ENCODE measurements at regions not wholly inside any gene's neighbourhood (a gene's known extent, or its start where the extent isn't known, plus 50 kb on each side); places are given as distances from the start of the nearest gene placed in this dataset.

DNA sequence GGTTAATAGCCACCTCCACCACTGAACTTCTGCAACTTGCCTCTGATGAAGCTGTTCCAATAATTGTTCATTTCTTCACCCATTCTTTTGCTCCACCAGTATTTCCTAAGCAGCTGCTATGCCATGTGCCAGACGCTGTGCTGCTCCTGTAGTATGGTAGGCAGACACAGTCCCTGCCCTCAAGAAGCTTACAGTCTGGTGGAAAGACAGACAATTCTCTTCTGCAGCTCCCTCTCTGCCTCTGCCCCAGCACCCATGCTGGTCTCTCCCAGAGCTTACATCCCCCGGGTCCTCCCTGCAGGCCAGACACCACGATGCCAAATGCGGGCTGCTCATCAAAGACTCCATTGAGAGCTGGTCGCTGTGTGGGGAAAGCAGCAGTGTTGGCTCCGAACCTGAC, 111.6 kb upstream of the ESRRB start:
- Histone ChIP-seq H3K36me3 (ENCODE audit: insufficient read depth, low read length) (no peaks in the 10 kb centered on the region), H3K9me2 (ENCODE audit: insufficient read depth, low read length) (no peaks in the 10 kb centered on the region), H3K9me3 (ENCODE audit: low read length) (no peaks in the 10 kb centered on the region), H3K4me3 (ENCODE audit: low read depth, low read length, poor library complexity, severe bottlenecking) (no peak overlapping the region), H3K79me2 (ENCODE audit: insufficient read depth, low read depth, low read length) (no peaks in the 10 kb centered on the region), H4K20me1 (ENCODE audit: insufficient read depth, low read length) (no peaks in the 10 kb centered on the region), H3K27ac (ENCODE audit: low read depth, low read length, poor library complexity, severe bottlenecking) (no peak overlapping the region), H3K4me2 (ENCODE audit: low read length) (no peak overlapping the region), H2AFZ (ENCODE audit: low read length) (no peak overlapping the region), H3K4me1 (ENCODE audit: insufficient read depth, low read length, poor library complexity, severe bottlenecking) (no peaks in the 10 kb centered on the region)
- no TSS peak for BruUV-seq (replicated peaks)
- intact Hi-C loops (cut with micrococcal nuclease; ENCODE audit: unreplicated experiment): no loop called here
- no peak for DNase-seq (ENCODE audit: low spot score)
- CTCF ChIA-PET (ENCODE audit: unreplicated experiment): no interaction called here
- POLR2A ChIA-PET: no interaction called here
- TF ChIP-seq EZH2phosphoT487 (IDR thresholded peaks at IDR 0.05; ENCODE audit: borderline replicate concordance, low read depth, low read length): no peak
- TF ChIP-seq, protein P1, sequence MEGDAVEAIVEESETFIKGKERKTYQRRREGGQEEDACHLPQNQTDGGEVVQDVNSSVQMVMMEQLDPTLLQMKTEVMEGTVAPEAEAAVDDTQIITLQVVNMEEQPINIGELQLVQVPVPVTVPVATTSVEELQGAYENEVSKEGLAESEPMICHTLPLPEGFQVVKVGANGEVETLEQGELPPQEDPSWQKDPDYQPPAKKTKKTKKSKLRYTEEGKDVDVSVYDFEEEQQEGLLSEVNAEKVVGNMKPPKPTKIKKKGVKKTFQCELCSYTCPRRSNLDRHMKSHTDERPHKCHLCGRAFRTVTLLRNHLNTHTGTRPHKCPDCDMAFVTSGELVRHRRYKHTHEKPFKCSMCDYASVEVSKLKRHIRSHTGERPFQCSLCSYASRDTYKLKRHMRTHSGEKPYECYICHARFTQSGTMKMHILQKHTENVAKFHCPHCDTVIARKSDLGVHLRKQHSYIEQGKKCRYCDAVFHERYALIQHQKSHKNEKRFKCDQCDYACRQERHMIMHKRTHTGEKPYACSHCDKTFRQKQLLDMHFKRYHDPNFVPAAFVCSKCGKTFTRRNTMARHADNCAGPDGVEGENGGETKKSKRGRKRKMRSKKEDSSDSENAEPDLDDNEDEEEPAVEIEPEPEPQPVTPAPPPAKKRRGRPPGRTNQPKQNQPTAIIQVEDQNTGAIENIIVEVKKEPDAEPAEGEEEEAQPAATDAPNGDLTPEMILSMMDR (conservative IDR thresholded peaks at IDR 0.05; ENCODE audit: low read length): no peak

DNA sequence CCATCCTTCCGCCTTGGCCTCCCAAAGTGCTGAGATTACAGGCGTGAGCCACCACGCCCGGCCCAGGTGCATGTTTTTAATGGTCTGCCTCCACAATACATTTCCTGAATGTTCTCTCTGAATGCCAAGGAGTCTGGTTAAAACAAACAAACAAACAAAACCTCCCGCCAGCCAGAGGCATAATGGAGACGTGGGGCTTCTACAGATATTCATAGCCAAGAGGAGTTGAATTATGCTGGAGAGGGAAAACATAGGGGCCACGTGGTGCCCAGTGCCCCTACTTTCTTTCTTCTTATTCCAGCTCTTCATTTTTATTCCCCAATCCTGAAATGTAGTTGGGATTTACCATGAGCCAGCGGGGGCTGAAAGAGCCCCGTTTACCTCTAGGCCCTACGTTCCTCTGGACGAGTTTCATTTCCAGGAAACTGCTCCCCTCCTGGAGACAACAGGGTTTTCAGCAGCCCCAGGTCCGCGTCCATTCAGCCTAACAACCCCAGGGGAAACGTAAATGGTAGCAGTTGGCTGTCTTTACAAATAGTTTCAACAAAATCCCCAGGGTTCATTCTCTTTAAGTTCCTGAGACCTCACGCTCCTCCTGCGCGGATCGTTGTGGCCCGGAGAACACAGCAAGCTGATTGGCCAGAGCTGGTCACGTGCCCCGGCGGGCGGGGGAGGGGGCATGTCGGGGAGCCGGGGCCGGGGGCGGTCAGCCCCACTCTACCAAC, 108.5 kb upstream of the ESRRB start:
- POLR2A ChIA-PET: no interaction called here
- Histone ChIP-seq H4K20me1 (ENCODE audit: insufficient read depth, low read length) (no peaks in the 10 kb centered on the region), H3K9me2 (ENCODE audit: insufficient read depth, low read length) (no peaks in the 10 kb centered on the region), H3K4me1 (ENCODE audit: insufficient read depth, low read length, poor library complexity, severe bottlenecking) (no peaks in the 10 kb centered on the region), H3K36me3 (ENCODE audit: insufficient read depth, low read length) (no peaks in the 10 kb centered on the region), H3K4me2 (ENCODE audit: low read length) (no peak overlapping the region), H3K9me3 (ENCODE audit: low read length) (no peaks in the 10 kb centered on the region), H3K4me3 (ENCODE audit: low read depth, low read length, poor library complexity, severe bottlenecking) (no peak overlapping the region), H3K27ac (ENCODE audit: low read depth, low read length, poor library complexity, severe bottlenecking) (no peak overlapping the region), H2AFZ (ENCODE audit: low read length) (no peak overlapping the region), H3K79me2 (ENCODE audit: insufficient read depth, low read depth, low read length) (no peaks in the 10 kb centered on the region)
- CTCF ChIA-PET (ENCODE audit: unreplicated experiment): no interaction called here
- no peak for TF ChIP-seq EZH2phosphoT487 (IDR thresholded peaks at IDR 0.05; ENCODE audit: borderline replicate concordance, low read depth, low read length)
- TF ChIP-seq, protein P1 (conservative IDR thresholded peaks at IDR 0.05; ENCODE audit: low read length): no peak
- no peak for DNase-seq (ENCODE audit: low spot score)
- intact Hi-C loops (cut with micrococcal nuclease; ENCODE audit: unreplicated experiment): no loop called here
- no TSS peak for BruUV-seq (replicated peaks)

DNA sequence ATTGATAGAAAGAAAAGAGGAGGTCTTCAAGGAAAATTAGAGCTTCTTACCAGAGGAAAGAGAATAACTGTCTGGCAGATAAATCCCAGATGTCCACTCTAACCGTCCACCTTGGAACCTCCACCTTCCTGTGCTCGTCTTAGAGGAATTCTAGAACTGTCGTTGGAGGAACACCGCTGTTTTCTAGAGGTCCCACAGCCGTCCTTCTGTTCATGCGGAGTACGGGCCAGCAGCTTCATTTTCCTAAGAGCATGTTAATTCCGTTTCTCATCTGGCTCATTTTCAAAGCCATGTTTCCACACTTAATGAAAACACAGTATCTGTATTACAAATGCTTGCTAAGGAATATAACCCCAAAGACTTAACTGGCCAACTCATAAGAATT, 107.9 kb upstream of the ESRRB start:
- Histone ChIP-seq H3K9me2 (ENCODE audit: insufficient read depth, low read length) (no peaks in the 10 kb centered on the region), H3K9me3 (ENCODE audit: low read length) (no peaks in the 10 kb centered on the region), H2AFZ (ENCODE audit: low read length) (no peak overlapping the region), H3K4me1 (ENCODE audit: insufficient read depth, low read length, poor library complexity, severe bottlenecking) (no peaks in the 10 kb centered on the region), H3K27ac (ENCODE audit: low read depth, low read length, poor library complexity, severe bottlenecking) (no peak overlapping the region), H3K79me2 (ENCODE audit: insufficient read depth, low read depth, low read length) (no peaks in the 10 kb centered on the region), H3K36me3 (ENCODE audit: insufficient read depth, low read length) (no peaks in the 10 kb centered on the region), H3K4me3 (ENCODE audit: low read depth, low read length, poor library complexity, severe bottlenecking) (no peak overlapping the region), H4K20me1 (ENCODE audit: insufficient read depth, low read length) (no peaks in the 10 kb centered on the region), H3K4me2 (ENCODE audit: low read length) (no peak overlapping the region)
- no peak for DNase-seq (ENCODE audit: low spot score)
- CTCF ChIA-PET (ENCODE audit: unreplicated experiment): no interaction called here
- intact Hi-C loops (cut with micrococcal nuclease; ENCODE audit: unreplicated experiment): no loop called here
- no peak for TF ChIP-seq EZH2phosphoT487 (IDR thresholded peaks at IDR 0.05; ENCODE audit: borderline replicate concordance, low read depth, low read length)
- TF ChIP-seq, protein P1 (conservative IDR thresholded peaks at IDR 0.05; ENCODE audit: low read length): no peak
- POLR2A ChIA-PET: no interaction called here
- BruUV-seq (replicated peaks): no TSS peak

Data from OCI-LY7 (cell line).